Adrenal gland (tissue), 9 donors: ENCODE measurements at regions not wholly inside any gene's neighbourhood (a gene's known extent, or its start where the extent isn't known, plus 50 kb on each side); places are given as distances from the start of the nearest gene placed in this dataset.

Source experiments
- DNase-seq, 7 donors: peaks; one replicate each; pipeline ENCODE4 v3.0.0-alpha.2; 2019 to 2020
- H3K27ac ChIP-seq, 5 donors: fragments of 200-600 bp; sonication (generic) in 4 of 5; 1 replicate in 3 of 5; 2 replicates in 2 of 5; pipeline versions ENCODE4 v1.5.1 to v1.8.0; 2016 to 2020; ENCODE audit warnings: mild to moderate bottlenecking in 1 of 5
- H3K27me3 ChIP-seq: fragments of 200-600 bp; 2 replicates; pipeline ENCODE4 v1.8.0; 2021
- H3K36me3 ChIP-seq, 2 donors: fragments of 200-600 bp; replicated peaks in 1 of 2; 1 replicate in 1 of 2; 2 replicates in 1 of 2; pipeline versions ENCODE4 v1.5.1 to v1.8.0; 2018 to 2022
- H3K4me1 ChIP-seq, 2 donors: fragments of 200-600 bp; replicated peaks in 1 of 2; 1 replicate in 1 of 2; 2 replicates in 1 of 2; pipeline versions ENCODE4 v1.5.1 to v1.8.0; 2018 to 2021
- H3K4me3 ChIP-seq, 4 donors: fragments of 200-600 bp; sonication (generic) in 3 of 4; one replicate each; pipeline ENCODE4 v1.5.1; 2016 to 2018
- H3K9me3 ChIP-seq, 3 donors: fragments of 200-600 bp; sonication (generic) in 1 of 3; replicated peaks in 1 of 3; 1 replicate in 2 of 3; 2 replicates in 1 of 3; pipeline versions ENCODE4 v1.5.1 to v1.8.0; 2016 to 2021
- POLR2A ChIP-seq, 2 donors: fragments of 450-650 bp; IDR thresholded peaks; one replicate each; pipeline ENCODE4 v1.6.1; 2017; ENCODE audit warnings: antibody characterized with exemption in 2 of 2, mild to moderate bottlenecking in 2 of 2, moderate library complexity in 1 of 2
- WGBS, 4 donors: extraction: QIAGEN DNeasy Blood & Tissue Kit in 2 of 4; methylation state at CpG; one replicate each; pipeline versions ENCODE4 v1.1.5 to v1.1.7; 2013 to 2017; 5-methylcytosine and 5-hydroxymethylcytosine counted together
- intact Hi-C, 2 donors: fragments of 100-400 bp; cut with DNase I; formaldehyde crosslinking; loops; one replicate each; pipeline versions ENCODE4 v1.14.1 to v1.15.0; 2022 to 2023
- TF ChIP-seq, protein P1 (sequence below), 6 experiments: fragments of 450-650 bp in 4 of 6; fragments of 200-600 bp in 2 of 6; sonication (generic) in 1 of 6; IDR thresholded peaks; 1 replicate in 5 of 6; 2 replicates in 1 of 6; pipeline versions ENCODE4 v1.5.1 to v1.8.0; 2016 to 2021; ENCODE audit warnings: antibody characterized with exemption in 6 of 6, mild to moderate bottlenecking in 2 of 6, moderate library complexity in 1 of 6
- donor health status: healthy with polysubstance abuse.
- donor health status: Bipolar disorder and iron deficiency.
- donor health status: DM: yes; HTN: yes; CAD: no.
- donor health status: DM: no; HTN: no; CAD: no.
- donor health status: DM: no; HTN: no; CAD: no.

DNA sequence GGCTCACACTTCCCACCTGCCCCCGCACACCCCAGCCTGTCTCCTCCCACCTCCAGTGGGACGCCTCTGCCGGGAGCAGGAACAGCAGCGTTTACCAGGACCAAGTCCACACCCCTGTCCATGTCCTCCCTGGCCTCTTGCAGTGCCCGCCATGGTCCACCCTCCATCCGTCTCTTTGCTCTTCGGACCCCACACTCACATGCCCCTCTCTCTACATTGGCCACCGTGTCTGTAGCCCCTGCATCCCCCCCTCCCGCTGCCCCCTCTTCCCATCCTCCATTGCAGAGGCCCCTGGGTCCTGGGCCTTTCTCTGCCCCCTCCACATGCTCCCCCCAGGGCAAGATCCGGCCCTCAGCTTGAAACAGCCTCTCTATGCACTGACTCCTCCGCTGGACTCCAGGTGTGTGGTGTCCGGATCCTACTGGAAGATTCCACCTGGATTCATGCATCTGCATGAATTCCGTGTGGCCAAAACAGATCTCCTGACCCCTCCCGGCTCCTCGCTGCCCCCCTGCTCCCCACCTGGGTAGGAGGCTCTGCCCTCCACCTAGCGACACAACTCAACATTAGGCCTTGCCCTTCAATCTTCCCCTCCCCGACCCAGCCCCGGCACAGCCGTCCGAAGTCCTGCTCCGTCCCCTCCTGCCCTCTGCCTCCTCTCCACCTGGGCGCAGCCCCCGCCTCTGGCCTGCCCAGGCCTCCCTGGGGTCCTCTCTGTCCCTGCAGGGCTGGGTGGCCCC, 168.5 kb downstream of the OLFM1 start:
- intact Hi-C loops: no loop called here
- Histone ChIP-seq H3K9me3 (no peaks in the 10 kb centered on the region), H3K4me1 (no peaks in the 10 kb centered on the region), H3K36me3 (no peaks in the 10 kb centered on the region), H3K27me3 (no peaks in the 10 kb centered on the region), H3K4me3 (no peak overlapping the region), H3K27ac (no peak overlapping the region)
- 80 to 86% (median 82%) methylated on average over 23 of the region's 23 CpGs for WGBS, 4 donors
- no peak for DNase-seq
- TF ChIP-seq, protein P1, sequence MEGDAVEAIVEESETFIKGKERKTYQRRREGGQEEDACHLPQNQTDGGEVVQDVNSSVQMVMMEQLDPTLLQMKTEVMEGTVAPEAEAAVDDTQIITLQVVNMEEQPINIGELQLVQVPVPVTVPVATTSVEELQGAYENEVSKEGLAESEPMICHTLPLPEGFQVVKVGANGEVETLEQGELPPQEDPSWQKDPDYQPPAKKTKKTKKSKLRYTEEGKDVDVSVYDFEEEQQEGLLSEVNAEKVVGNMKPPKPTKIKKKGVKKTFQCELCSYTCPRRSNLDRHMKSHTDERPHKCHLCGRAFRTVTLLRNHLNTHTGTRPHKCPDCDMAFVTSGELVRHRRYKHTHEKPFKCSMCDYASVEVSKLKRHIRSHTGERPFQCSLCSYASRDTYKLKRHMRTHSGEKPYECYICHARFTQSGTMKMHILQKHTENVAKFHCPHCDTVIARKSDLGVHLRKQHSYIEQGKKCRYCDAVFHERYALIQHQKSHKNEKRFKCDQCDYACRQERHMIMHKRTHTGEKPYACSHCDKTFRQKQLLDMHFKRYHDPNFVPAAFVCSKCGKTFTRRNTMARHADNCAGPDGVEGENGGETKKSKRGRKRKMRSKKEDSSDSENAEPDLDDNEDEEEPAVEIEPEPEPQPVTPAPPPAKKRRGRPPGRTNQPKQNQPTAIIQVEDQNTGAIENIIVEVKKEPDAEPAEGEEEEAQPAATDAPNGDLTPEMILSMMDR (IDR thresholded peaks at IDR 0.05): no peak
- TF ChIP-seq POLR2A (IDR thresholded peaks at IDR 0.05): no peak

DNA sequence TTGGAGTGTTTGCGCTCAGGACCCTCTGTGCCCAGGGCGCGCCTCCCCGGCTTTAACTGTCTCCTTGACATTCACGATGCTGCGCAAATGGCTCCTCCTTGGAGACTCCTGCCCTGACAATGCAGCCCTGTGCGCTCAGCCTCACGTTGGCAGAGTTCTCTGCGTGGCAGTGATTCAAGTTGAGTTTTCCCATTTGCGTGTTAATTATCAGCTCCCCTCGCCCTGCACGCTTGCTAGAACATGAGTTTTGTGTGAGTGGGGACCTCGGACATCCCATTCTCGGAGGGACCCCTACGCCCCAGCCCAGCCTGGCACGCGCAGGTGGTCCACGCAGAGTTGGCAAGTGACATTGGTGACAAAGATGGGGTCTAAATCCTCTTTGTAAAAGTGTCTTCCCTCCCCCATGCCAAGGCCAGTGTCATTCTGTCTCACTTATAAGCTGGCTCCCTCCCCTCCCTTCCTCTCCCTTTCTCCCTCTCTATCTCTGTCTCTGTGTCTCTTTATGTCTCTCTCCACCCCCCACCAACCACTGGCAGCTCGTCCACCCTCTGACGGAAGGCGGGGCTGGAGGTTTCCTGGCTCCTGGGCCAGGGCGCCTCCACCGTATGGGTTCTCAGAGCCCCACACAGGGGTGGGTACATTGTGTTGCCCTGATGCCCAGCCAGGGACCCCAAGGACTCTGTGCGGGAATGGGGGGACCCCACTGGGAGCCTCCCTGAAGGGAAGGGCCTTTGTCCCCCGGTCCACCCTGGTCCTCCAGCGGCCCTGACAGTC, 169.3 kb downstream of the OLFM1 start:
- no peaks in the 10 kb centered on the region for H3K27me3 ChIP-seq
- no peak for DNase-seq

DNA sequence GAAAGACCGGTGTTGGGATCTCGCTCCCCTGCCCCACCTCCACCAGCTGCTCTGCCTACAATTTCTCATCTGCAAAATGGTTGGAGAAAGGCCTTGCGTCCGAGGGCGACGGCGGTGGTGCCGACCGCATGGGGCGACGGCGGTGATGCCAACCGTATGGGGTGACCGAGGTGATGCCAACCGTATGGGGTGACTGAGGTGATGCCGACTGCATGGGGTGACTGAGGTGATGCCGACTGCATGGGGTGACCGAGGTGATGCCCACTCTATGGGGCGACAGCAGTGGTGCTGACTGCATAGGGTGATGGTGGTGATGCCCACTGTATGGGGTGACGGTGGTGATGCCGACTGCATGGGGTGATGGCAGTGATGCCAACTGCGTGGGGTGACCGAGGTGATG, 171.0 kb downstream of the OLFM1 start:
- no peaks in the 10 kb centered on the region for H3K9me3 ChIP-seq
- 89 to 92% (median 90%) methylated on average over 23 of the region's 23 CpGs for WGBS, 4 donors
- no peak for TF ChIP-seq POLR2A (IDR thresholded peaks at IDR 0.05)
- TF ChIP-seq, protein P1 (IDR thresholded peaks at IDR 0.05): no peak
- DNase-seq: no peak
- H3K27ac ChIP-seq: no peak overlapping the region
- no peaks in the 10 kb centered on the region for H3K4me1 ChIP-seq
- no peaks in the 10 kb centered on the region for H3K36me3 ChIP-seq
- no peak overlapping the region for H3K4me3 ChIP-seq
- H3K27me3 ChIP-seq: no peaks in the 10 kb centered on the region
- intact Hi-C loops: no loop called here

More for the DNA sequence above, 169.3 kb downstream of the OLFM1 start:
- WGBS, 4 donors: 80 to 90% (median 82%) methylated on average over 23 to 26 of the region's 26 CpGs
- H3K36me3 ChIP-seq: no peaks in the 10 kb centered on the region
- no peaks in the 10 kb centered on the region for H3K9me3 ChIP-seq
- no peak overlapping the region for H3K4me3 ChIP-seq
- no peaks in the 10 kb centered on the region for H3K4me1 ChIP-seq
- intact Hi-C loops: no loop called here
- H3K27ac ChIP-seq: no peak overlapping the region
- TF ChIP-seq, protein P1 (IDR thresholded peaks at IDR 0.05): no peak
- no peak for TF ChIP-seq POLR2A (IDR thresholded peaks at IDR 0.05)

GRCh38 chr9:135259273-135259672, 171.8 kb downstream of the OLFM1 start:
- Histone ChIP-seq H3K4me3 (no peak overlapping the region), H3K36me3 (no peaks in the 10 kb centered on the region), H3K4me1 (no peaks in the 10 kb centered on the region), H3K9me3 (no peaks in the 10 kb centered on the region), H3K27me3 (no peaks in the 10 kb centered on the region), H3K27ac (no peak overlapping the region)
- 88 to 91% (median 90%) methylated on average over 17 to 19 of the region's 19 CpGs for WGBS, 4 donors
- no peak for TF ChIP-seq POLR2A (IDR thresholded peaks at IDR 0.05)
- TF ChIP-seq, protein P1 (IDR thresholded peaks at IDR 0.05): no peak
- no peak for DNase-seq
- intact Hi-C loops: no loop called here
